ENCODE measurements at regions not wholly inside any gene's neighbourhood (a gene's known extent, or its start where the extent isn't known, plus 50 kb on each side); places are given as distances from the start of the nearest gene placed in this dataset.
A peak's percentile ranks its signal among the peaks of the same experiment; 100 is the strongest.

GRCh38 chr9:96040591-96041461 is 165.3 kb downstream of the ERCC6L2 start:
- peaks cover 10% of the 10 kb centered on the region for H3K4me1 Mint-ChIP-seq (ENCODE audit: low read depth)
- H3K27me3 Mint-ChIP-seq: no peaks in the 10 kb centered on the region
- no peak overlapping the region for H3K4me3 Mint-ChIP-seq
- peaks cover 18% of the 10 kb centered on the region for H3K9me3 Mint-ChIP-seq (ENCODE audit: low read depth)
- peaks cover 15% of the 10 kb centered on the region for H3K36me3 Mint-ChIP-seq
- H3K27ac Mint-ChIP-seq: no peak overlapping the region

GRCh38 chr9:96038914-96039313 is 163.4 kb downstream of the ERCC6L2 start:
- Mint-ChIP-seq H3K4me1 (ENCODE audit: low read depth) (peaks cover 10% of the 10 kb centered on the region), H3K27ac (no peak overlapping the region), H3K27me3 (no peaks in the 10 kb centered on the region), H3K36me3 (peaks cover 15% of the 10 kb centered on the region), H3K9me3 (ENCODE audit: low read depth) (peaks cover 18% of the 10 kb centered on the region), H3K4me3 (no peak overlapping the region)

GRCh38 chr9:96038271-96038670 is 162.8 kb downstream of the ERCC6L2 start:
- peaks cover 10% of the 10 kb centered on the region for H3K4me1 Mint-ChIP-seq (ENCODE audit: low read depth)
- no peak overlapping the region for H3K4me3 Mint-ChIP-seq

GRCh38 chr9:96034553-96035122 is 159.1 kb downstream of the ERCC6L2 start:
- no peak overlapping the region for H3K4me3 Mint-ChIP-seq
- H3K4me1 Mint-ChIP-seq (ENCODE audit: low read depth): peaks cover 10% of the 10 kb centered on the region
- H3K27ac Mint-ChIP-seq: no peak overlapping the region

More at GRCh38 chr9:96038271-96038670, 162.8 kb downstream of the ERCC6L2 start:
- no peaks in the 10 kb centered on the region for H3K27me3 Mint-ChIP-seq
- H3K27ac Mint-ChIP-seq: no peak overlapping the region
- peaks cover 18% of the 10 kb centered on the region for H3K9me3 Mint-ChIP-seq (ENCODE audit: low read depth)
- H3K36me3 Mint-ChIP-seq: peaks cover 15% of the 10 kb centered on the region

GRCh38 chr9:96033896-96034295 is 158.4 kb downstream of the ERCC6L2 start:
- Mint-ChIP-seq H3K27me3 (no peaks in the 10 kb centered on the region), H3K4me1 (ENCODE audit: low read depth) (peaks cover 6% of the 10 kb centered on the region), H3K27ac (no peak overlapping the region), H3K4me3 (no peak overlapping the region), H3K9me3 (ENCODE audit: low read depth) (peaks cover 14% of the 10 kb centered on the region), H3K36me3 (peaks cover 11% of the 10 kb centered on the region)

More at GRCh38 chr9:96034553-96035122, 159.1 kb downstream of the ERCC6L2 start:
- Mint-ChIP-seq H3K9me3 (ENCODE audit: low read depth) (peaks cover 18% of the 10 kb centered on the region), H3K27me3 (no peaks in the 10 kb centered on the region), H3K36me3 (peaks cover 15% of the 10 kb centered on the region)

- peaks cover 3% of the 10 kb centered on the region for H3K27me3 Mint-ChIP-seq
- peaks cover 9% of the 10 kb centered on the region for H3K4me1 Mint-ChIP-seq (ENCODE audit: low read depth)
- no peak overlapping the region for H3K27ac Mint-ChIP-seq
- H3K4me3 Mint-ChIP-seq: no peak overlapping the region
- H3K36me3 Mint-ChIP-seq: peaks cover 3% of the 10 kb centered on the region
- H3K9me3 Mint-ChIP-seq (ENCODE audit: low read depth): no peaks in the 10 kb centered on the region
Observed at GRCh38 chr9:96031916-96032534, 156.5 kb downstream of the ERCC6L2 start.

- H3K4me1 Mint-ChIP-seq (ENCODE audit: low read depth): peaks cover 14% of the 10 kb centered on the region
- no peak overlapping the region for H3K4me3 Mint-ChIP-seq
- peaks cover 3% of the 10 kb centered on the region for H3K27me3 Mint-ChIP-seq
- peaks cover 5% of the 10 kb centered on the region for H3K36me3 Mint-ChIP-seq
- no peaks in the 10 kb centered on the region for H3K9me3 Mint-ChIP-seq (ENCODE audit: low read depth)
- no peak overlapping the region for H3K27ac Mint-ChIP-seq
Observed at GRCh38 chr9:96031366-96031824, 155.9 kb downstream of the ERCC6L2 start.

GRCh38 chr9:96029722-96030530 is 154.4 kb downstream of the ERCC6L2 start:
- no peak overlapping the region for H3K4me3 Mint-ChIP-seq
- H3K36me3 Mint-ChIP-seq: peaks cover 7% of the 10 kb centered on the region

GRCh38 chr9:96027251-96028131 is 152.0 kb downstream of the ERCC6L2 start:
- peaks cover 7% of the 10 kb centered on the region for H3K36me3 Mint-ChIP-seq
- H3K27ac Mint-ChIP-seq: peak overlapping the region; percentile 34
- peaks cover 44% of the 10 kb centered on the region for H3K4me1 Mint-ChIP-seq (ENCODE audit: low read depth)
- H3K4me3 Mint-ChIP-seq: peak overlapping the region; percentile 78
- peaks cover 3% of the 10 kb centered on the region for H3K27me3 Mint-ChIP-seq
- H3K9me3 Mint-ChIP-seq (ENCODE audit: low read depth): peaks cover 6% of the 10 kb centered on the region

More at GRCh38 chr9:96029722-96030530, 154.4 kb downstream of the ERCC6L2 start:
- Mint-ChIP-seq H3K4me1 (ENCODE audit: low read depth) (peaks cover 22% of the 10 kb centered on the region), H3K27me3 (peaks cover 3% of the 10 kb centered on the region), H3K9me3 (ENCODE audit: low read depth) (peaks cover under 1% of the 10 kb centered on the region), H3K27ac (no peak overlapping the region)

- Mint-ChIP-seq H3K4me1 (ENCODE audit: low read depth) (peaks cover 49% of the 10 kb centered on the region), H3K9me3 (ENCODE audit: low read depth) (peaks cover 6% of the 10 kb centered on the region), H3K4me3 (peak overlapping the region; percentile 47), H3K36me3 (peaks cover 7% of the 10 kb centered on the region), H3K27me3 (peaks cover 3% of the 10 kb centered on the region), H3K27ac (no peak overlapping the region)
Observed at GRCh38 chr9:96026655-96027213, 151.2 kb downstream of the ERCC6L2 start.

- Mint-ChIP-seq H3K9me3 (ENCODE audit: low read depth) (peaks cover 6% of the 10 kb centered on the region), H3K27ac (peak overlapping the region; percentile 59), H3K4me1 (ENCODE audit: low read depth) (peaks cover 49% of the 10 kb centered on the region), H3K27me3 (peaks cover 3% of the 10 kb centered on the region), H3K36me3 (peaks cover 7% of the 10 kb centered on the region), H3K4me3 (peak overlapping the region; percentile 18)
Observed at GRCh38 chr9:96025995-96026602, 150.6 kb downstream of the ERCC6L2 start.

- peak overlapping the region; percentile 86 for H3K4me3 Mint-ChIP-seq
- H3K27ac Mint-ChIP-seq: peak overlapping the region; percentile 30
Observed at GRCh38 chr9:96023486-96023885, 148.0 kb downstream of the ERCC6L2 start.

GRCh38 chr9:96022445-96023051 is 147.1 kb downstream of the ERCC6L2 start:
- no peaks in the 10 kb centered on the region for H3K27me3 Mint-ChIP-seq

More at GRCh38 chr9:96023486-96023885, 148.0 kb downstream of the ERCC6L2 start:
- peaks cover 6% of the 10 kb centered on the region for H3K9me3 Mint-ChIP-seq (ENCODE audit: low read depth)
- peaks cover 10% of the 10 kb centered on the region for H3K36me3 Mint-ChIP-seq
- peaks cover 3% of the 10 kb centered on the region for H3K27me3 Mint-ChIP-seq
- peaks cover 69% of the 10 kb centered on the region for H3K4me1 Mint-ChIP-seq (ENCODE audit: low read depth)

More at GRCh38 chr9:96022445-96023051, 147.1 kb downstream of the ERCC6L2 start:
- Mint-ChIP-seq H3K27ac (peak overlapping the region; percentile 90), H3K4me3 (peak overlapping the region; percentile 86), H3K9me3 (ENCODE audit: low read depth) (peaks cover 6% of the 10 kb centered on the region), H3K4me1 (ENCODE audit: low read depth) (peaks cover 70% of the 10 kb centered on the region), H3K36me3 (peaks cover 10% of the 10 kb centered on the region)
